GM12872 (cell line): ENCODE measurements at regions not wholly inside any gene's neighbourhood (a gene's known extent, or its start where the extent isn't known, plus 50 kb on each side); places are given as distances from the start of the nearest gene placed in this dataset.

Experiments used
- TF ChIP-seq, protein P1 (sequence below): IDR thresholded peaks from 3 replicates; pipeline ENCODE4 v1.5.1; 2011; ENCODE audit warnings: low read depth, mild to moderate bottlenecking, low read length, moderate library complexity; ENCODE audit not compliant: insufficient read depth

DNA sequence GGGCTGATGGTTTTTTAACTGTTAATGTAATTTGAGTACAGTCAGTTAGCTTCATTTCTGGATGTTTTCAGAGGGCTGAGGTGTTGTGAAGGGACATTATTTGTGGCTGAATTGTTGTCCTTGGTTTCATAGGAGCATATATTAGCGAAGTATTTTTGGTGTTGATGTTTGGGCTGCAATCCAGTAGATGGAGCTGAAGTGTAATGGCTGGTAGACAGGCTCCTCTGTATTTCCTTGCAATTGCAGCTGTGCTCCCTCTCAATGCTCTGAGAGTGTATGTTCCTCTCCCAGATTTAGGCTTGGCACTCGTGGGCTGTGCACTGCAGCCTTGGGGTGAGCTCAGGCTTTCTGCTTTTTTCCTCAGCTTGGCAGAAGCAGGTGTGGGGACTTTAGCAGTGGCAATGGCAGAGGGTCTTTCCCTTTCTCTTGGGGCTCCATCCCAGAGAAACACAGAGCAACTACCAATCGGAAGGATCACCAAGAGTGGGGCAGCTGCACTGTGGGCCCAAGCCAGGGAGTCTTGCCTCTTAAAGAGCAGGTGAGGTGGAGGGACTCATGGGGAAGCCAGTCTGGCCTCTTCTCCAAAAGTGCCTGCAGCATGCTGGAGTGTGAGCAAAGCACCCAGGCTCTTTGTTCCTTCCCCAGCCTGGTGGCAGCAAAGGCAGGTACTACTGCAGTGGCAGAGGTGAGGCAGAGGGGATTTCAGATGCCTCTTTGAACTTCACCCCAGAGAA is 544.4 kb downstream of the SH2D4B start:
- TF ChIP-seq, protein P1, sequence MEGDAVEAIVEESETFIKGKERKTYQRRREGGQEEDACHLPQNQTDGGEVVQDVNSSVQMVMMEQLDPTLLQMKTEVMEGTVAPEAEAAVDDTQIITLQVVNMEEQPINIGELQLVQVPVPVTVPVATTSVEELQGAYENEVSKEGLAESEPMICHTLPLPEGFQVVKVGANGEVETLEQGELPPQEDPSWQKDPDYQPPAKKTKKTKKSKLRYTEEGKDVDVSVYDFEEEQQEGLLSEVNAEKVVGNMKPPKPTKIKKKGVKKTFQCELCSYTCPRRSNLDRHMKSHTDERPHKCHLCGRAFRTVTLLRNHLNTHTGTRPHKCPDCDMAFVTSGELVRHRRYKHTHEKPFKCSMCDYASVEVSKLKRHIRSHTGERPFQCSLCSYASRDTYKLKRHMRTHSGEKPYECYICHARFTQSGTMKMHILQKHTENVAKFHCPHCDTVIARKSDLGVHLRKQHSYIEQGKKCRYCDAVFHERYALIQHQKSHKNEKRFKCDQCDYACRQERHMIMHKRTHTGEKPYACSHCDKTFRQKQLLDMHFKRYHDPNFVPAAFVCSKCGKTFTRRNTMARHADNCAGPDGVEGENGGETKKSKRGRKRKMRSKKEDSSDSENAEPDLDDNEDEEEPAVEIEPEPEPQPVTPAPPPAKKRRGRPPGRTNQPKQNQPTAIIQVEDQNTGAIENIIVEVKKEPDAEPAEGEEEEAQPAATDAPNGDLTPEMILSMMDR = peak; percentile 64

DNA sequence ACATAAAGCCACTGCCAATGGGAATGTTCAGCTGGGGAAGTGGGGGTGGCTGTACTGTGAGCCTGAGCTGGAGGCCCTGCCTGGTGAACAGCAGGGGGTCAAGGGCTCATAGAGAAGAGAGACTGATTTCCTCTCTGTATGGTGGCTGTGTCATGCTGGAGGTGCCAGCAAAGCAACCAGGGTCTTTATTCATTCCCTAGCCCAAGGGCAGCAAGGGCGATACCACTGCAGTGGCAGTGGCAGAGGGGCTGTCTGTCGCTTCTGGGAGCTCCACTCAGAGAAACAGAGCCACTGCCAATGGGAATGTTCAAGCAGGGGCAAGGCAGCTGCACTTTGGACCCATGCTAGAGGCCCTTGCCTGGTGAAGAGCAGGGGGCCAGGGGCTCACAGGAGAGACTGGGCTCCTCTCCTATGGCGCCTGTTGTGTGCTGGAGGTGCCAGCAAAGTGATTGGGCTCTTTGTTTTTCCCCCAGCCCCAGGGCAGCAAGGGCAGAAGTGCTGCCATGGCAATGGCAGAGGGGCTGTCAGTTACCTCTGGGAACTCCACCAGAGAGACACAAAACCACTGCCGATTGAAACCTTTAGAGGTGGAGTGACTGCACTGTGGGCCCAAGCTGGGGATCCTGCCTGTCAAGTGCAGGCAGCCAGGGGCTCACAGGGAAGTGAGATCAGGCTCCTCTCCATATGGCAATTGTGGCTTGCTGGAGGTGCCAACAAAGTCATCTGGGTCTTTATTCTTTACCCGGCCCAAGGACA is 545.1 kb downstream of the SH2D4B start:
- TF ChIP-seq, protein P1 = no peak

DNA sequence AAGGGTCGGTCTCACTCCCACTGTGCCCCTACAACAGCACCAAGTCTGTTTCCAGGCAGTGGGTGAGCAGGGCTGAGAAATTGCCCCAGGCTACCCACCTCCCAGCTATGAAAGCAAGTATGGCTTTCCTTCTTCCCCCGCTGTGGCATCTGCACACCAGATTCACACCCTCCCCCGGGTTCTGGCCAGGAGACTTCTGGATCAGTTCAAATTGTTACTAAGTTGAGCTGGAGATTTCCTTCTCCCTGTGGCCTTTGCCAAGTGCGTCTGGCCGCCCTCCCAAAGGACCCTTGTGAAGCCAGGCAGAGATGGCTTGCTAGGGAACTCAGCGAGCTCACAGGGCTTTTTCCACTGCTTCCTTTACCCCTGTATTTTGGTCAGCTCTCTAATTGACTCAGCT is 555.4 kb downstream of the SH2D4B start:
- TF ChIP-seq, protein P1 = no peak

DNA sequence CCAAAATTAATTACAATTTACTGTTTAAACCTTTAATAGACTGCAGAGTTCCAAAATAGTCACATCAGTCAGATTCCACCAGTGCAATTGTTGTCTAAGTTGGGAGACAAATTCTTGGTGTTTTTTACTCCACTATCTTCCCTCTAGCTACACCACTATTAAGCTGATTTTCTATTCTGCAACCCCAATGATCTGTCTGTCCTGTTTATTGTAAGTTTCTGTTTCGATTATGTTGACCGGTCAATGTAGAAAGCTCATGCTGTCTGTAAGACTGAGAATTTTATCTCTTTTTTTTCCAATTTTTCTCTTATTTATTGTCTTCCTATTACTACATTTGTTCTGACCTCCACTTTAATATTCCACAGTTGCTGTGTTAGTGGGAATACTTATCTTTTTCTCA is 557.5 kb downstream of the SH2D4B start:
- TF ChIP-seq, protein P1 = no peak

DNA sequence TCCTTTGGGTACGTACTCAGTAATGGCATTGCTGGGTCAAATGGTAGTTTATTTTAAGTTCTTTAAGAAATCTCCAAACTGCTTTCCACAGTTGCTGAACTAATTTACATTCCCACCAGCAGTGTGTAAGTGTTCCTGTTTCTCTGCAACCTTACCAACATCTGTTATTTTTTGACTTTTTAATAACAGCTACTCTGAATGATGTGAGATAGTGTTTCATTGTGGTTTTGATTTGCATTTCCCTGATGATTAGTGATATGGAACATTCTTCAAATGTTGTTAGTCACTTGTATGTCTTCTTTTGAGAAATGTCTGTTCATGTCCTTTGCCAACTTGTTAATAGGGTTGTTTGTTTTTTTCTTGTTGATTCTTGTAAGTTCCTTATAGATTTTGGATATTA is 558.9 kb downstream of the SH2D4B start:
- TF ChIP-seq, protein P1 = no peak

DNA sequence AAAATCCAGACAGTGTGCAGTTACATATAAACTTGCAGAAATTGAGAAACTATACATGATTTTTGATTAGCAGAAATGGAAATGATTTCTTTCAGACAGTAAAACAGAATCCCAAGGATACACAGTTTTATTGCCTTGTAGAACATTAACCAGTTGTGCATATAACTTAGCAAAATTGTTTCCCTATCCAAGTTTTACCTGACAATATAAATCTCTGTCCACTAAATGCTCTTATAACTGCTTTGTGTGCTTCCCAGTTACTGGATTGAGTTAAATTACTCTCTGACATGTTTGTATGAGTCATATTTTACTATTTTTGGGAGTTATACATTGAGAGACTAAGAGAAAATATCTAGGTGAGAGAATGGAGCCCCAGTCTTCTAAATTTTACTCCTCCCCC is 563.4 kb downstream of the SH2D4B start:
- TF ChIP-seq, protein P1 = no peak

DNA sequence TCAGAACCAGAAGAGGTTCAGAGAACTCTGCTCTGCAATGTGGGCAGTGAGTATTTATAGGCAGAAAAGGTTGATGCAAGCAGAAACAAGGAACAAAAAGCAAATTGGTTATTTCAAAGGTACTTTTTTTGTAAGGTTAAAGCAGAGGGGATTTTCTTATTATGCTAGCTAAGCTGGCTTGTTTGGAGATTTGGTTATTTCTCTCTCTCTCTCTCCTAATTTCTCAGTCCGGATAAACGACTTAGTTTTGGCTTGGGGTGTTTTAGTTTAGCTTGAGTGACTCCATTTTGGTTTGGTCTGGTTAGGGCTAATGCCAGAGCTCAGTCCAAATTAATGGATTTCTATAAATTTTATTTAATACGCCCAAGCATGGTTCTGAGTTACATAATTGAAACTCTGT is 566.8 kb downstream of the SH2D4B start:
- TF ChIP-seq, protein P1 = no peak
